SK-N-SH treated with all-trans-retinoic acid at 6 μM for 48 hours (cell line): ENCODE measurements at regions not wholly inside any gene's neighbourhood (a gene's known extent, or its start where the extent isn't known, plus 50 kb on each side); places are given as distances from the start of the nearest gene placed in this dataset.

ENCODE experiments used
- ATAC-seq: fragments of 200-7000 bp; cut with Tn5 transposase; 3 replicates; pipeline ENCODE4 v1.9.1; 2020; ENCODE audit warnings: mild to moderate bottlenecking, moderate library complexity
- ARNTL ChIP-seq: fragments of 450-650 bp; formaldehyde crosslinking; IDR thresholded peaks from 2 replicates; pipeline ENCODE4 v1.5.0; 2020; ENCODE audit warnings: low read depth, mild to moderate bottlenecking, moderate library complexity, borderline replicate concordance
- BACH2 ChIP-seq: fragments of 250-450 bp; sonication (Bioruptor Pico); IDR thresholded peaks from 2 replicates; pipeline ENCODE4 v1.9.0; 2021; ENCODE audit warnings: mild to moderate bottlenecking, borderline replicate concordance
- CREB5 ChIP-seq: fragments of 250-450 bp; sonication (Bioruptor Pico); IDR thresholded peaks from 2 replicates; pipeline ENCODE4 v1.5.1; 2020; ENCODE audit warnings: low read depth, mild to moderate bottlenecking, moderate library complexity
- CSDC2 ChIP-seq: fragments of 250-450 bp; sonication (Bioruptor Pico); IDR thresholded peaks from 2 replicates; pipeline ENCODE4 v1.5.0; 2020; ENCODE audit warnings: mild to moderate bottlenecking, moderate library complexity
- ESRRG ChIP-seq: fragments of 250-450 bp; sonication (Bioruptor Pico); IDR thresholded peaks from 2 replicates; pipeline ENCODE4 v1.6.1; 2021; ENCODE audit warnings: mild to moderate bottlenecking
- GLIS3 ChIP-seq: fragments of 250-450 bp; sonication (Bioruptor Pico); IDR thresholded peaks from 2 replicates; pipeline ENCODE4 v1.5.0; 2020; ENCODE audit warnings: mild to moderate bottlenecking, moderate library complexity
- ISL1 ChIP-seq: fragments of 250-450 bp; sonication (Bioruptor Pico); IDR thresholded peaks from 2 replicates; pipeline ENCODE4 v2.1.2; 2022; ENCODE audit warnings: mild to moderate bottlenecking, moderate library complexity
- OSR1 ChIP-seq: fragments of 250-450 bp; sonication (Bioruptor Pico); IDR thresholded peaks from 2 replicates; pipeline ENCODE4 v1.8.0; 2022; ENCODE audit warnings: moderate library complexity, mild to moderate bottlenecking, inconsistent platforms
- RARB ChIP-seq: fragments of 250-450 bp; sonication (Bioruptor Pico); IDR thresholded peaks from 2 replicates; pipeline ENCODE4 v1.8.0; 2021; ENCODE audit warnings: mild to moderate bottlenecking, moderate library complexity
- SNAI2 ChIP-seq: fragments of 250-450 bp; sonication (Bioruptor Pico); IDR thresholded peaks from 2 replicates; pipeline ENCODE4 v1.5.0; 2020; ENCODE audit warnings: mild to moderate bottlenecking, moderate library complexity
- TCF4 ChIP-seq: fragments of 250-450 bp; sonication (Bioruptor Pico); IDR thresholded peaks from 2 replicates; pipeline ENCODE4 v1.8.0; 2021; ENCODE audit warnings: mild to moderate bottlenecking, moderate library complexity, borderline replicate concordance
- TOX ChIP-seq: fragments of 250-450 bp; sonication (Bioruptor Pico); IDR thresholded peaks from 2 replicates; pipeline ENCODE4 v1.8.0; 2021; ENCODE audit warnings: mild to moderate bottlenecking, moderate library complexity, borderline replicate concordance
- TSHZ2 ChIP-seq: fragments of 250-450 bp; sonication (Bioruptor Pico); IDR thresholded peaks from 2 replicates; pipeline ENCODE4 v1.5.0; 2020; ENCODE audit warnings: mild to moderate bottlenecking, moderate library complexity
- ZC3H10 ChIP-seq: fragments of 250-450 bp; sonication (Bioruptor Pico); IDR thresholded peaks from 2 replicates; pipeline ENCODE4 v1.5.1; 2021; ENCODE audit warnings: mild to moderate bottlenecking, moderate library complexity
- ZFP3 ChIP-seq: fragments of 250-450 bp; sonication (Bioruptor Pico); IDR thresholded peaks from 2 replicates; pipeline ENCODE4 v1.5.0; 2020; ENCODE audit warnings: mild to moderate bottlenecking, moderate library complexity
- ZNF565 ChIP-seq: fragments of 450-650 bp; formaldehyde crosslinking; conservative IDR thresholded peaks from 2 replicates; pipeline ENCODE4 v1.5.0; 2020; ENCODE audit warnings: low read depth, mild to moderate bottlenecking, moderate library complexity
- TF ChIP-seq, protein P1 (sequence below): fragments of 250-450 bp; sonication (Bioruptor Pico); IDR thresholded peaks from 2 replicates; pipeline ENCODE4 v1.5.1; 2021; ENCODE audit warnings: mild to moderate bottlenecking, moderate library complexity
- TF ChIP-seq, protein P2 (sequence below): fragments of 250-450 bp; sonication (Bioruptor Pico); IDR thresholded peaks from 2 replicates; pipeline ENCODE4 v1.8.0; 2020; ENCODE audit warnings: mild to moderate bottlenecking, moderate library complexity, borderline replicate concordance
- TF ChIP-seq, protein P3 (sequence below): fragments of 250-450 bp; sonication (Bioruptor Pico); IDR thresholded peaks from 2 replicates; pipeline ENCODE4 v1.8.0; 2021; ENCODE audit warnings: low read depth, mild to moderate bottlenecking, moderate library complexity, borderline replicate concordance

- TF ChIP-seq TSHZ2 (no peak), ZC3H10 (CRISPR knock-in tag) (no peak)
- TF ChIP-seq, protein P1, sequence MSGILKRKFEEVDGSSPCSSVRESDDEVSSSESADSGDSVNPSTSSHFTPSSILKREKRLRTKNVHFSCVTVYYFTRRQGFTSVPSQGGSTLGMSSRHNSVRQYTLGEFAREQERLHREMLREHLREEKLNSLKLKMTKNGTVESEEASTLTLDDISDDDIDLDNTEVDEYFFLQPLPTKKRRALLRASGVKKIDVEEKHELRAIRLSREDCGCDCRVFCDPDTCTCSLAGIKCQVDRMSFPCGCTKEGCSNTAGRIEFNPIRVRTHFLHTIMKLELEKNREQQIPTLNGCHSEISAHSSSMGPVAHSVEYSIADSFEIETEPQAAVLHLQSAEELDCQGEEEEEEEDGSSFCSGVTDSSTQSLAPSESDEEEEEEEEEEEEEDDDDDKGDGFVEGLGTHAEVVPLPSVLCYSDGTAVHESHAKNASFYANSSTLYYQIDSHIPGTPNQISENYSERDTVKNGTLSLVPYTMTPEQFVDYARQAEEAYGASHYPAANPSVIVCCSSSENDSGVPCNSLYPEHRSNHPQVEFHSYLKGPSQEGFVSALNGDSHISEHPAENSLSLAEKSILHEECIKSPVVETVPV: no peak
- TF ChIP-seq, all 23 proteins: peak for 0
- ATAC-seq: no peak
Measured at GRCh38 chr2:139124271-139124670, 344.1 kb upstream of the NXPH2 start.

DNA sequence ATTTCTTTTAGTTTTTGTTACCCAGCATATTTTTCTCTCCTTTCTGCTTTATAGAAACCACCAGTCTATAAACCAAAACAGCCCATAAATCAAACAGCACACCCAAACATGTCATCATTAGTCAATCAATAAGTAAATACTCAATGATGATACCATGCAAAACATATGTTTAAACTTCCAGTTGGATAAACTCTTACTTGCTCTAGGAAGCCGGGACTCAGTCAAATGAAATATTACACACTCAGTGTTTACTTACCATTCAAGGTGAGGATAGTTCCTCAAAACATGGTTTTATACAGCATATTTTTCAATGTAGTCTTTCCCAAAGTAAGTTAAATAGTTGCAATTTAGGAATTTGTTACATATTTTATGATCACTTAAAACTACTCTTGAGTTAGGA is 343.6 kb upstream of the NXPH2 start:
- ATAC-seq: no peak
- TF ChIP-seq ISL1: no peak
- TF ChIP-seq OSR1: no peak
- no peak for TF ChIP-seq SNAI2 (CRISPR knock-in tag)
- no peak for TF ChIP-seq CREB5
- no peak for TF ChIP-seq ARNTL (CRISPR knock-in tag)
- TF ChIP-seq GLIS3 (CRISPR knock-in tag): no peak
- TF ChIP-seq ESRRG (CRISPR knock-in tag): no peak
- TF ChIP-seq BACH2 (CRISPR knock-in tag): no peak
- TF ChIP-seq, protein P2, sequence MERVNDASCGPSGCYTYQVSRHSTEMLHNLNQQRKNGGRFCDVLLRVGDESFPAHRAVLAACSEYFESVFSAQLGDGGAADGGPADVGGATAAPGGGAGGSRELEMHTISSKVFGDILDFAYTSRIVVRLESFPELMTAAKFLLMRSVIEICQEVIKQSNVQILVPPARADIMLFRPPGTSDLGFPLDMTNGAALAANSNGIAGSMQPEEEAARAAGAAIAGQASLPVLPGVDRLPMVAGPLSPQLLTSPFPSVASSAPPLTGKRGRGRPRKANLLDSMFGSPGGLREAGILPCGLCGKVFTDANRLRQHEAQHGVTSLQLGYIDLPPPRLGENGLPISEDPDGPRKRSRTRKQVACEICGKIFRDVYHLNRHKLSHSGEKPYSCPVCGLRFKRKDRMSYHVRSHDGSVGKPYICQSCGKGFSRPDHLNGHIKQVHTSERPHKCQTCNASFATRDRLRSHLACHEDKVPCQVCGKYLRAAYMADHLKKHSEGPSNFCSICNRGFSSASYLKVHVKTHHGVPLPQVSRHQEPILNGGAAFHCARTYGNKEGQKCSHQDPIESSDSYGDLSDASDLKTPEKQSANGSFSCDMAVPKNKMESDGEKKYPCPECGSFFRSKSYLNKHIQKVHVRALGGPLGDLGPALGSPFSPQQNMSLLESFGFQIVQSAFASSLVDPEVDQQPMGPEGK (CRISPR knock-in tag): no peak
- TF ChIP-seq TSHZ2: no peak
- no peak for TF ChIP-seq TCF4
- TF ChIP-seq, protein P3, sequence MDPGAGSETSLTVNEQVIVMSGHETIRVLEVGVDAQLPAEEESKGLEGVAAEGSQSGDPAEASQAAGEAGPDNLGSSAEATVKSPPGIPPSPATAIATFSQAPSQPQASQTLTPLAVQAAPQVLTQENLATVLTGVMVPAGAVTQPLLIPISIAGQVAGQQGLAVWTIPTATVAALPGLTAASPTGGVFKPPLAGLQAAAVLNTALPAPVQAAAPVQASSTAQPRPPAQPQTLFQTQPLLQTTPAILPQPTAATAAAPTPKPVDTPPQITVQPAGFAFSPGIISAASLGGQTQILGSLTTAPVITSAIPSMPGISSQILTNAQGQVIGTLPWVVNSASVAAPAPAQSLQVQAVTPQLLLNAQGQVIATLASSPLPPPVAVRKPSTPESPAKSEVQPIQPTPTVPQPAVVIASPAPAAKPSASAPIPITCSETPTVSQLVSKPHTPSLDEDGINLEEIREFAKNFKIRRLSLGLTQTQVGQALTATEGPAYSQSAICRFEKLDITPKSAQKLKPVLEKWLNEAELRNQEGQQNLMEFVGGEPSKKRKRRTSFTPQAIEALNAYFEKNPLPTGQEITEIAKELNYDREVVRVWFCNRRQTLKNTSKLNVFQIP: no peak
- TF ChIP-seq, protein P1: no peak
- no peak for TF ChIP-seq ZNF565 (CRISPR knock-in tag)
- TF ChIP-seq ZFP3: no peak
- no peak for TF ChIP-seq CSDC2
- TF ChIP-seq TOX (CRISPR knock-in tag): no peak
- TF ChIP-seq RARB: no peak
